ENCODE measurements at regions not wholly inside any gene's neighbourhood (a gene's known extent, or its start where the extent isn't known, plus 50 kb on each side); places are given as distances from the start of the nearest gene placed in this dataset.

DNA sequence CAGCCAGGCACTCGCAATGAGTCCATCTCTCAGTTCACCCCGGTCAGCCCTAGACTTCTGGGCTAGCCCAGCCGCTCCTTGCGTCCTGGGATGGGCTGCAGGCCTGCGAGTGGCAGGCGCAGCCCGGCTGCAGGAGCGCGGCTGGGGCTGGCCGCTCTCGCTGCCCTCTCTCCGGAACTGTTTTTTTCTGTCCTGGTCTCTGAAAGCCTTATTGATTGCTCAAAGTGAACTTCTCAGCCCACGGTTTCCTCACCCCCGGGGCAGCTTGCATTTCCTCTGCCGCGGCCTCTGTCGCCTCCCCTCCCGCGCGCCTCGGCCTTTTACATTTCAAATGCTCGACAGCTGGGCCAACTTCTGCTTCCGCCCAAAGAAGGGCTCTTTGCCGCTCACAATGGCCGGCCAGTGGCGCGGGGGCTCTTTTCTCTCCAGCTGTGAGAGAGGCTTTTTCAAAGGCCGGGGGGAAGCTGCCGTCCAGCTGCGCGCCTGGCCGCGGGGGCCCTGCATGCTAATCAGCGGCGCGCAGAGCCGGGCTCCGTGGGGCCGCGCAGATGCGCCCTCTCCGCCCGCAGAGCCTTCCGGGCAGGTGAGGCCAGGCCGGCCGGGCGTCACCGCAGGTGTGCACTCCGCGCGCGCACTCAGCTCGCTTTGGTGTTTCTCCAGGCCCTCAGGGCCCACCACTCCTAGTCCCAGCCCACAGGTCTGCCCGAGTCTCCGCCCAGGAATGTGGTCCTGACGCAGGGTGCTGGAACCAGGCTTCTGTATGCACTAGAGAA, 513.8 kb downstream of the RNF144A start:
- intact Hi-C loops (cut with DNase I; ENCODE audit: low total_unique reads), result no loop called here
- Histone ChIP-seq H3K9me3 (peaks cover 0 to 12% (median 6%) of the 10 kb centered on the region in 4 donors), H3K27ac (peak overlapping the region in 4 of 5 donors; percentile 21 to 55 (median 43)), H3K4me1 (peaks cover 4 to 14% (median 10%) of the 10 kb centered on the region in 4 donors), H3K27me3 (peaks cover 0 to 45% (median 21%) of the 10 kb centered on the region in 3 donors), H3K4me3 (peak overlapping the region; percentile 18 to 48 (median 44)), H3K36me3 (no peaks in the 10 kb centered on the region)
- WGBS, 5 donors, result 3 to 15% (median 4%) methylated on average over 16 to 56 of the region's 56 CpGs
- TF ChIP-seq POLR2A (IDR thresholded peaks at IDR 0.05), result no peak
- no peak for TF ChIP-seq EP300 (IDR thresholded peaks at IDR 0.05)
- no peak for TF ChIP-seq POLR2AphosphoS5 (IDR thresholded peaks at IDR 0.05)
- TF ChIP-seq, protein P1, sequence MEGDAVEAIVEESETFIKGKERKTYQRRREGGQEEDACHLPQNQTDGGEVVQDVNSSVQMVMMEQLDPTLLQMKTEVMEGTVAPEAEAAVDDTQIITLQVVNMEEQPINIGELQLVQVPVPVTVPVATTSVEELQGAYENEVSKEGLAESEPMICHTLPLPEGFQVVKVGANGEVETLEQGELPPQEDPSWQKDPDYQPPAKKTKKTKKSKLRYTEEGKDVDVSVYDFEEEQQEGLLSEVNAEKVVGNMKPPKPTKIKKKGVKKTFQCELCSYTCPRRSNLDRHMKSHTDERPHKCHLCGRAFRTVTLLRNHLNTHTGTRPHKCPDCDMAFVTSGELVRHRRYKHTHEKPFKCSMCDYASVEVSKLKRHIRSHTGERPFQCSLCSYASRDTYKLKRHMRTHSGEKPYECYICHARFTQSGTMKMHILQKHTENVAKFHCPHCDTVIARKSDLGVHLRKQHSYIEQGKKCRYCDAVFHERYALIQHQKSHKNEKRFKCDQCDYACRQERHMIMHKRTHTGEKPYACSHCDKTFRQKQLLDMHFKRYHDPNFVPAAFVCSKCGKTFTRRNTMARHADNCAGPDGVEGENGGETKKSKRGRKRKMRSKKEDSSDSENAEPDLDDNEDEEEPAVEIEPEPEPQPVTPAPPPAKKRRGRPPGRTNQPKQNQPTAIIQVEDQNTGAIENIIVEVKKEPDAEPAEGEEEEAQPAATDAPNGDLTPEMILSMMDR (IDR thresholded peaks at IDR 0.05), result no peak
- DNase-seq, result peak; percentile 36 to 76

GRCh38 chr2:7432436-7432835, 515.2 kb downstream of the RNF144A start:
- no peak for DNase-seq
- H3K27me3 ChIP-seq, result peaks cover 0 to 35% (median 21%) of the 10 kb centered on the region in 3 donors
- H3K4me3 ChIP-seq, result no peak overlapping the region
- TF ChIP-seq POLR2A (IDR thresholded peaks at IDR 0.05), result no peak
- no peak for TF ChIP-seq EP300 (IDR thresholded peaks at IDR 0.05)
- TF ChIP-seq POLR2AphosphoS5 (IDR thresholded peaks at IDR 0.05), result no peak
- TF ChIP-seq, protein P1 (IDR thresholded peaks at IDR 0.05), result no peak
- intact Hi-C loops (cut with DNase I; ENCODE audit: low total_unique reads), result no loop called here
- H3K27ac ChIP-seq, result no peak overlapping the region
- peaks cover 4 to 14% (median 10%) of the 10 kb centered on the region in 4 donors for H3K4me1 ChIP-seq
- 77 to 91% (median 89%) methylated on average over 4 of the region's 4 CpGs for WGBS, 5 donors
- no peaks in the 10 kb centered on the region for H3K36me3 ChIP-seq
- peaks cover 0 to 12% (median 6%) of the 10 kb centered on the region in 4 donors for H3K9me3 ChIP-seq

- no peak for DNase-seq
- Histone ChIP-seq H3K27me3 (peaks cover 0 to 9% (median 5%) of the 10 kb centered on the region in 3 donors), H3K27ac (no peak overlapping the region), H3K9me3 (peaks cover 0 to 12% (median 6%) of the 10 kb centered on the region in 4 donors), H3K36me3 (no peaks in the 10 kb centered on the region), H3K4me3 (no peak overlapping the region), H3K4me1 (peaks cover 2 to 3% (median 2%) of the 10 kb centered on the region in 4 donors)
- intact Hi-C loops (cut with DNase I; ENCODE audit: low total_unique reads), result no loop called here
- 73 to 84% (median 79%) methylated on average over 9 of the region's 9 CpGs for WGBS, 5 donors
- TF ChIP-seq POLR2AphosphoS5 (IDR thresholded peaks at IDR 0.05) (peak in 2 of 3 donors; percentile 29 to 37), EP300 (IDR thresholded peaks at IDR 0.05) (no peak)
Measured at GRCh38 chr2:7436096-7436906, 519.1 kb downstream of the RNF144A start.

- Histone ChIP-seq H3K27ac (no peak overlapping the region), H3K9me3 (peaks cover 0 to 12% (median 6%) of the 10 kb centered on the region in 4 donors), H3K36me3 (no peaks in the 10 kb centered on the region), H3K4me3 (no peak overlapping the region), H3K4me1 (no peaks in the 10 kb centered on the region), H3K27me3 (peaks cover 0 to 2% (median 0%) of the 10 kb centered on the region in 3 donors)
- TF ChIP-seq, protein P1 (IDR thresholded peaks at IDR 0.05), result no peak
- TF ChIP-seq POLR2AphosphoS5 (IDR thresholded peaks at IDR 0.05) (no peak), POLR2A (IDR thresholded peaks at IDR 0.05) (no peak), EP300 (IDR thresholded peaks at IDR 0.05) (no peak)
- no peak for DNase-seq
- intact Hi-C loops (cut with DNase I; ENCODE audit: low total_unique reads), result no loop called here
Measured at GRCh38 chr2:7437141-7437540, 519.9 kb downstream of the RNF144A start.
